WERI-Rb-1 (cell line): ENCODE measurements at regions not wholly inside any gene's neighbourhood (a gene's known extent, or its start where the extent isn't known, plus 50 kb on each side); places are given as distances from the start of the nearest gene placed in this dataset.

Experiments used
- DNase-seq: peaks from one replicate; pipeline ENCODE4 v3.0.0-alpha.2; 2020
- H3K27ac ChIP-seq: fragments of 250-450 bp; sonication (Bioruptor Pico); 2 replicates; pipeline ENCODE4 v1.5.1; 2020; ENCODE audit warnings: mild to moderate bottlenecking, moderate library complexity
- H3K27me3 ChIP-seq: fragments of 250-450 bp; sonication (Bioruptor Pico); 2 replicates; pipeline ENCODE4 v1.5.1; 2021; ENCODE audit warnings: mild to moderate bottlenecking, low read depth, moderate library complexity; ENCODE audit not compliant: insufficient read depth, severe bottlenecking
- H3K36me3 ChIP-seq: fragments of 250-450 bp; sonication (Bioruptor Pico); 2 replicates; pipeline ENCODE4 v1.5.1; 2020; ENCODE audit warnings: mild to moderate bottlenecking, moderate library complexity
- H3K4me3 ChIP-seq: 2 replicates; pipeline ENCODE4 v1.5.1; 2011; ENCODE audit warnings: low read depth, mild to moderate bottlenecking, control low read depth, low read length
- H3K9me3 ChIP-seq: fragments of 250-450 bp; sonication (Bioruptor Pico); 2 replicates; pipeline ENCODE4 v1.5.1; 2021; ENCODE audit warnings: mild to moderate bottlenecking, moderate library complexity; ENCODE audit not compliant: severe bottlenecking
- TF ChIP-seq, protein P1 (sequence below): IDR thresholded peaks from 2 replicates; pipeline ENCODE4 v1.5.1; 2011; ENCODE audit warnings: low read depth, mild to moderate bottlenecking, control low read depth, inconsistent platforms, low read length

DNA sequence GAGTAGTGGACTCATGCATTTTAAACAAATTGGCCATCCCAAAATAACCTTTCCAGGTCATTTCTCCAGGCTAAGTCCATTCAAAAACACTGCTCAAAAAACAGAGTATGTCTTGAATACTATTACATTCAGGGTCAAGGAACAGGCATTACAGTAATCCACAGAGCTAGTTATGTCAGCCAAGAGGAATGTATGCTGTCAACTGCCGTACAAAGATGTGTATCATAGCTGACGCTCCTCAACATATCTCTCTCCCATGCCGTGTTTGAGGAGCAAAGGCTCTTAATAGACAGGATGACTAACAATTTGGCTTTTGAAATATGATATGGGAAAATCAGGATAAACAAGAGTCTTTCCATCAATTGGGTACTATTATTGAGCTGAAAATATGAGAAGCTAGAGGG lies 68.8 kb upstream of the KCTD1 start:
- no peaks in the 10 kb centered on the region for H3K9me3 ChIP-seq
- DNase-seq, result no peak
- H3K27me3 ChIP-seq, result no peaks in the 10 kb centered on the region
- H3K27ac ChIP-seq, result no peak overlapping the region
- H3K36me3 ChIP-seq, result no peaks in the 10 kb centered on the region
- H3K4me3 ChIP-seq, result no peak overlapping the region
- TF ChIP-seq, protein P1, sequence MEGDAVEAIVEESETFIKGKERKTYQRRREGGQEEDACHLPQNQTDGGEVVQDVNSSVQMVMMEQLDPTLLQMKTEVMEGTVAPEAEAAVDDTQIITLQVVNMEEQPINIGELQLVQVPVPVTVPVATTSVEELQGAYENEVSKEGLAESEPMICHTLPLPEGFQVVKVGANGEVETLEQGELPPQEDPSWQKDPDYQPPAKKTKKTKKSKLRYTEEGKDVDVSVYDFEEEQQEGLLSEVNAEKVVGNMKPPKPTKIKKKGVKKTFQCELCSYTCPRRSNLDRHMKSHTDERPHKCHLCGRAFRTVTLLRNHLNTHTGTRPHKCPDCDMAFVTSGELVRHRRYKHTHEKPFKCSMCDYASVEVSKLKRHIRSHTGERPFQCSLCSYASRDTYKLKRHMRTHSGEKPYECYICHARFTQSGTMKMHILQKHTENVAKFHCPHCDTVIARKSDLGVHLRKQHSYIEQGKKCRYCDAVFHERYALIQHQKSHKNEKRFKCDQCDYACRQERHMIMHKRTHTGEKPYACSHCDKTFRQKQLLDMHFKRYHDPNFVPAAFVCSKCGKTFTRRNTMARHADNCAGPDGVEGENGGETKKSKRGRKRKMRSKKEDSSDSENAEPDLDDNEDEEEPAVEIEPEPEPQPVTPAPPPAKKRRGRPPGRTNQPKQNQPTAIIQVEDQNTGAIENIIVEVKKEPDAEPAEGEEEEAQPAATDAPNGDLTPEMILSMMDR, result no peak

DNA sequence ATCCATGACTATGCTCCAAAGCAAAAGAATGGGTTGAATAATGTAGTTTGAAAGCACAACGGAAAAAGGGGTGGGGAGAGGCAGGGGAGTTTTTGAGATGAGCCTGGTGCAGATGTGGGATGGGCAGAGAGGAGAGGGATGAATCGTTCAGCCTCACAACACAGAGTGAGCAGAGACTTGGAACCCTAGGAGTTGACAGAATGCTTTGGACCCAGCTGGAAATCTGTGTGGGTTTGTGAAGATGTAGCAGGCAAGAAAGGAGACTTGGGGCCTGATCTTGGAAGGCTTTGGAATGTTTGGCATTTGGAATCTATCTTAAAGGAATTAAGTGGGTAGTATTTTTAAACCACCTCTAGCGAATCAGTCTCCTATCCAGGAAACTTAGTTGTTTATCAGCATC lies 66.0 kb upstream of the KCTD1 start:
- H3K36me3 ChIP-seq, result no peaks in the 10 kb centered on the region
- DNase-seq, result no peak
- no peaks in the 10 kb centered on the region for H3K9me3 ChIP-seq
- no peaks in the 10 kb centered on the region for H3K27me3 ChIP-seq
- H3K4me3 ChIP-seq, result no peak overlapping the region
- TF ChIP-seq, protein P1, result no peak
- H3K27ac ChIP-seq, result no peak overlapping the region
